Testis (tissue), 2 donors: ENCODE measurements at regions not wholly inside any gene's neighbourhood (a gene's known extent, or its start where the extent isn't known, plus 50 kb on each side); places are given as distances from the start of the nearest gene placed in this dataset.

ENCODE experiments used
- CTCF ChIP-seq, 3 experiments: fragments of 450-650 bp in 2 of 3; fragments of 200-600 bp in 1 of 3; sonication (generic) in 1 of 3; IDR thresholded peaks; one replicate each; pipeline ENCODE4 v1.5.1; 2016 to 2019; ENCODE audit warnings: antibody characterized with exemption in 3 of 3, mild to moderate bottlenecking in 2 of 3, moderate library complexity in 1 of 3
- POLR2A ChIP-seq: fragments of 450-650 bp; IDR thresholded peaks from one replicate; pipeline ENCODE4 v1.6.1; 2017; ENCODE audit warnings: antibody characterized with exemption, mild to moderate bottlenecking, moderate library complexity

GRCh38 chr18:47587587-47587986 is 336.1 kb upstream of the SKOR2 start:
- TF ChIP-seq CTCF (IDR thresholded peaks at IDR 0.05) (no peak), POLR2A (no peak)
